ENCODE measurements at regions not wholly inside any gene's neighbourhood (a gene's known extent, or its start where the extent isn't known, plus 50 kb on each side); places are given as distances from the start of the nearest gene placed in this dataset.
"Not testable (repeated sequence)": the region's sequence is repeated elsewhere in the genome, so short reads cannot be mapped to it uniquely, and the experiment has no call there.

DNA sequence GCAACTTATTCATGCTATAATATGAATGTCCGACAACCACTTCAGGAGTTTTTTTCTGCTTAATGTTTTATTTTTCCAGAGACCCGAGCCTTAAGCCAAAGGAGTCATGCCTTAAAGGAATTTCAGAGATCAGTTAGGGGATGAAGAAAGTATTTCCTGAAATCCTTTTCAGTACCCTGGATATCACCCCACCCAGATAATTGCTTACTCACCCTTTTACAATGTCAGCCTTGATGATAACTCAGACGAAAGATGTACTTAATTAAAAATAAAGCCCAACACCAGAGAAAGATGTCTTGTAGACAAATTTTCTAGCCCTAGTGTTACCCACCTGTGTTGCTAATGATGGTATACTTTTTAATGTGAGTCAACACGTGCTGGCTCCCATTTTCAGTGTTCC, 124.1 kb downstream of the XCL2 start:
- DNase-seq, result no peak

DNA sequence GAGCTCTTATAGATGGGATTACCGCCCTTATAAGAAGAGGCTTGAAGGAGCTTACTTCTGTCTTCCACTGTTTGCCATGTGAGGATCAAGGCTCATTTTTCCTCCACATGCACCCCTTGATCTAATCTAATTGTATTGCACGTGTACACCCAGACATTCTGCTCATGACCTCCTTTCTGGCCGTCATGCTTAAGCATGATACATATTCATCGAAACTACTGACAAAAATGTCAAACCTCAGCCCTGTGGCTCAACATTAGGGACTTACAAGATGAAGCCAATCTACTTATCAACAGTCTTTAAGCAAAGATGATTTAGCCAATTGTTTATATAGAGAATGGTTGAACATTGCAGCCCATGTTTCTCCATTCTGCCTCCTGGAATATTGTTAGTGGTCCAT, 127.6 kb downstream of the XCL2 start:
- no peak for DNase-seq

DNA sequence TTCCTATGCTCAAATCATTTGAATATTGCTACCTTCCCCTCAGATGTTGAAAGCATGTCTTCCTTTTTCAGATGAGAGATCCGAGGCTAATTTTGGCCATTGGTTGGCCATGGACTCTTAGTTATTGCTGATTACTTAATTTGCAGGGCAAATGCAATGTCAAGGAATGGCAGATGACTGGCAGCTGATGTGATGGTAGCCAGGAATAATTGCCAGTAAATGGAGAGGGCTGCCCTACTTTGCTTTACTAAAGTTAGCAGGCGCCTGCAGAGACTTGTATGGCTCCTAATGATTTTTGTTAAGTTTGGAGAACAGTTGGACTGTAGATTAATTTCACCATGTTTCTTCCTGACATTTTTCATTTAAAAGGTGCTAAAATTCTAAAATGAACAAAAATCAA, 128.9 kb downstream of the XCL2 start:
- no peak for DNase-seq

DNA sequence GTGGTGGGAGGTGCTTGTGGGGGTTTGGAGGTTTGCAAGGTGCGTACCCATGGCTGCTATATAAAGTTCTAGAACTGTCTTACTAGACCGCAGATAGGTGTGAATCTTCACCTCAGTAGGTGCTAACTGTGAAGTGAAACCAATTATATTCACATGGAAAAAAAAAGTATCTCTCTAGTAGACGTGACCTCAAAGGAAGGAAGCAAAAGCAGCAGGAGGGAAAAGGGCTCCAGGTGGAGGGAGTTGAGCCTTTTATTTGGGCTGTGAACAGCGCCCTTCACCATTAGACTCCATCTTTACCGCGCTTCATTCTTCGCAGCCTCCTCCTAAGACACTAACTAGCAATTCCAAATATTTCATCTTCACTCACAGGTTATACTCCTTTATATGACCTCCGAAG, 129.8 kb downstream of the TBX19 start:
- DNase-seq, result no peak

DNA sequence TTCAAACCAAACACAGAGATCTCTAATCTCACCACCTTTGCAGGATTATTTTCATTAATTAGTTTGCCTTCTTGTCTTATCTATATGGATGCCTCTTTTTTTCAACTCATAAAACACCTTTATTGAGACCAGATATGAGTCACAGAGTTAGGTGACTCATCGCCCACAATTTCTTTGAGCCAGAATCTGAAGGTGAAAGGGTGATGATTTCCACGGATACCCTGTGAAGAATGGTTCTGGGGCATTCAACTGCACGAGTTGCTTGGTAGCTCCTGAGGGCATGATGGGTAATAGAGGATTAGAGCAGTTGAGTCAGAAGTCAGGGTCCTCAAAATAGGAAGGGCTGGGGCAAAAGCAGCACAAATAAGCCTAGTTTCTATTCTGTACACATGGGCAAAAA, 128.2 kb downstream of the TBX19 start:
- DNase-seq, result no peak

DNA sequence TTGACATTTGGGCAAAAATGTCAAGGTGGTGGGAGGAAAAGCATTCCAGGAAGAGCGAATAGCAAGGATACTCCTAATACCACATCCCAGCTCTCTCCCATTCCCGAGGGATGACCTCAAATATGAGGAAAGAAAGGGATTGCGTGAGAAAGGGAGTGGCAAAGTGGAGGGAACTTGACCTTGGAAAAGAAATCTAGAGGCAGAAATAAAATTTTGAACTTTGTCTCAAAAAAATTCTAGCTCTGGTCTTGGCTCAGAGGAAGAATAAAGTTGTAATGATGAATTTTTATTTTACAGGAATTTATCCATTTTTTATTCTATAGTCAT, 127.8 kb downstream of the TBX19 start:
- DNase-seq, result no peak

- DNase-seq, result no peak
Measured at GRCh38 chr1:168407832-168408538, 127.3 kb downstream of the TBX19 start.

- DNase-seq, result no peak
Measured at GRCh38 chr1:168405906-168406549, 125.4 kb downstream of the TBX19 start.

GRCh38 chr1:168403140-168403539, 122.5 kb downstream of the TBX19 start:
- DNase-seq, result no peak

DNA sequence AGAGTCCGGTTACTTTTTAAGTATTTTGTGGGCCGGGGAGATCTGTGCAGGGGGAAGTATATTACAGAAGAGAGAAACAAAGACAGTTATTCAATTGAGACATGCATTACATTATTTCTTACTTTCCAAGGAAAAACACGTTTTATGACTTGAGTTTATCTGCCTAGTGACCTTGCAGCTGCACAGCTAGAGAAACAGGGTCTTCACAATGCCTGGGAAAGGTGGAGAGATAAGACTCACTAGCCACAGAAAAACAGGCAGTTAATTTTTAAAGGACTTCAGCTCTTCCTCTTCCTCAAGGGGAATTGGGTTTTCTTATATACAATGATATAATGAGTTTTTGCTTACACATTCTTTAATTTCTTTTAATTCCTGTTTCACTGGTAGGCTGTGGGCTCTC, 121.8 kb downstream of the TBX19 start:
- not testable (repeated sequence) for DNase-seq

GRCh38 chr1:168401341-168401740, 120.7 kb downstream of the TBX19 start:
- DNase-seq, result no peak

DNA sequence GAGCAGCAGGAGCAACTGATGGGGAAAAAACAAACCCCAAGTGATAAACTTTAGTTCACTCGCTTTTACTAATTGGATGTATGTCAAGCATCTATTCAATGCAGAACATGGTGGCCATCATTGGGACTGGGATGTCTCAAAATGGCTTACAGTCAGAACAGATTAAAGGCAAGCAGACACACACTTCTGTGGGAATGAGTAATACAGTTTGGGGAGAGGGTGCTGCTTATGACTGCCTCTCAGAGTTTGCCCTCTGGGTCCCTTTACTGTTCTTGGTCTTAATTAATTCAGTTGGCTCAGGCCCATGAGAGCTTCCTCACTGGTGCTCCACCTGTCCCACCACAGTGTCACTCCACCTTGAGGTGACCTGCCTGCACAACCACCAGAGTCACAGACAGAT, 119.5 kb downstream of the TBX19 start:
- no peak for DNase-seq

- no peak for DNase-seq
Measured at GRCh38 chr1:168397806-168398205, 117.1 kb downstream of the TBX19 start.

GRCh38 chr1:168396940-168397684, 116.4 kb downstream of the TBX19 start:
- DNase-seq, result no peak

DNA sequence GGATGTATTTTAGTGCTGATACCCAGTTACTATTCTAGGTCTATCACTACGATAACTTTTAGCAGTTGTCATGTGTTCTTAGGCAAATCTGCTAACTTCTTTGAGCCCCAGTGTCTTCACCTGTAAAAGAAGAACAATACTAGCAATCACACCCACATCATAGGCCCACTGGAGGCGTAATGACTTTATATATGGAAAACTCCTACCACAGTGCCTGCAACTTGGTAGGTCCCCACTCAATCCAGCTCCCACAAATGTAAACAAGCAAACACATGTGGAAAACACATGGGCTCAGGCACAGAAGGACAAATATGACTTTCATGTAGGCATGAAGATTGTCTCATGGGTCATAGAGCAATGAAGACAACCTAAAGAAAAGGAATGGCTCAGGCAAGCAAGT, 115.8 kb downstream of the TBX19 start:
- no peak for DNase-seq

- no peak for DNase-seq
Measured at GRCh38 chr1:168394858-168395257, 114.2 kb downstream of the TBX19 start.

DNA sequence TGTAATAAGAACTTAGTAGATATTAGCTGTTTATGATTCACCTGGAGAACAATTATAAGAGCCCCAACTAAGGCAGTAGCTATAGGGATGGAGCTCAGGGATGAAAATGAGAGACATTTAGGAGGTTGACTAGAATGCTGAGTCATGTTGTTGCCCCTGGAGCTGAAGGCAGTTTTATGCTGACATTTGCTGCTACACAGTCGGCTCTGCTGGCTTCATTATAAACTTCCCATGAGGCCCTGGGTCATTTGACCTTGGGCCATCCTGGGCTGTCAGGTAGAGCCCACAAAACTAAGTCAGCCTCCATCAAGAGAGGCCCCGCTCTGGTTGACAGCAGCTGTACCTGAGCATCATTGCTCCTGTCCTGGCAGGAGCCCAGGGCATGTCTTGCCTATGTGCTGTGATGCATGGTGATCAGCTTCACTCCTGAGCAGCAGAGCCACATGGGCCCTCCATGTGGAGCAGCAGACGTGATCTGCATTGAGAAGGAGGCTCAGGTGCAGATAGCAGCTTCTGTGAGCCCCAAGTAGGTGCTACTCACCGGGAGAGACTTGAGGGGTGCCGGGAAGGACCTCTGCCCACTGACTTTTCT, 112.4 kb downstream of the TBX19 start:
- DNase-seq, result no peak

- no peak for DNase-seq
Measured at GRCh38 chr1:168391851-168392681, 111.4 kb downstream of the TBX19 start.

DNA sequence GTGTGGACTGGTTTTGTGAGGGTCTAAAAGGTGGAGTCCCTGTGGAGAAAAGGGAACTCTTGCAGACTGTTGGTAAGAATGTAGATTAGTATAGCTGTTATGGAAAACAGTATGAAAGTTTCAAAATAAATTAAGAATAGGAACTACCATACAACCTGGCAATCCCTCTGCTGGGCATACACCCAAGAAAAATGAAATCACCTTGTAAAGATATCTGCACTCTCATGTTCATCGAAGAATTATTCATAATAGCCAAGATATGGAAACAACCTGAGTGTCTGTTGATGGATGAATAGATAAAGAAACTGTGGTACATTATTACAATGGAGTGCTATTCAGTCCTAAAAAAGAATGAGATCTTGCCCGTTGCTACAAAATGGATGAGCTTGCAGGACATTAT, 109.6 kb downstream of the TBX19 start:
- no peak for DNase-seq

DNA sequence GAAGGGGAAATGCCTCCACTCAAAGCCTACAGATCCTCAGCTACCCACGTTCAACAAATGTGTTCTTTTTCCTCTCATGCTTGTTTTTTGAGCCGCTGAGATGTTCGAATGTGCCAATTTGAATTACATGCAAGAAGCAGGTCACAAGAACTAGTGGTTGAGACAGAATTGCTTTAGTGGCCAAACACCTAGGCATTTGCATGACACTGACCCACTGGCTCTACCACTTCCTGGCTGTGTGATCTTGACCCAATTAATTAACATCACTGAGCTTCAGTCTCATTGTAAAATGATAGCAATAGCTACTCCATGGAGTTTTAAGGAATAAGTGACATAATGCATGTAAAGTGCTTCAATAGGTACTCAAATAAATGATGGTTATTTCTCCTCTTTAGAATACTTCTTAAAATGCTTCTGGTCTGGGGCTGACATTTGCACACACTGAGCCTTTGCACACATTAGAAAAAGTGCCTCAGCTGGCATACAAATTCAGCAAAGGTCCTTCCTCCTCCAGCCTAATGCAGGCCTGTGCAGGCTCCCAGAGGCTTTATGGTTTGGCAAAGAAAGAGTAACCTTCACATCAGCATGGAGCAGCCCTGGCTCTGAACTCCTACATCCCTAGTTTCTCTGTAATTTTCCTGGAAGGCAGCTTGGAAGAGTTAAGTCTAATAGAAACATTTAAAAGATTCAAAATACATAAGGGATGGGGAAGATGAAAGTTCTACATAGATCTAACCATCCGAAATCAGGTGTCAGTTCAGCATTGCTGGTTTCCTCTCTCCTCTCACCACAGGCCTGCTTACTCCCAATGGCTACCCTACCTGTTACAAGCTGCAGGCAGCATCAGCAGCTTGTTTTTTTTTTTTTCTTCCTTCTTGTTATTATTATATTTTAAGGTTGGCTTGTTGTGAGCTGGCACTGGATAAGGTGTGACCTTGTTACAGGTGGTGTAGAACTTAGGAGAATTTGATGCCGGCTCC, 107.4 kb downstream of the TBX19 start:
- DNase-seq, result no peak

DNA sequence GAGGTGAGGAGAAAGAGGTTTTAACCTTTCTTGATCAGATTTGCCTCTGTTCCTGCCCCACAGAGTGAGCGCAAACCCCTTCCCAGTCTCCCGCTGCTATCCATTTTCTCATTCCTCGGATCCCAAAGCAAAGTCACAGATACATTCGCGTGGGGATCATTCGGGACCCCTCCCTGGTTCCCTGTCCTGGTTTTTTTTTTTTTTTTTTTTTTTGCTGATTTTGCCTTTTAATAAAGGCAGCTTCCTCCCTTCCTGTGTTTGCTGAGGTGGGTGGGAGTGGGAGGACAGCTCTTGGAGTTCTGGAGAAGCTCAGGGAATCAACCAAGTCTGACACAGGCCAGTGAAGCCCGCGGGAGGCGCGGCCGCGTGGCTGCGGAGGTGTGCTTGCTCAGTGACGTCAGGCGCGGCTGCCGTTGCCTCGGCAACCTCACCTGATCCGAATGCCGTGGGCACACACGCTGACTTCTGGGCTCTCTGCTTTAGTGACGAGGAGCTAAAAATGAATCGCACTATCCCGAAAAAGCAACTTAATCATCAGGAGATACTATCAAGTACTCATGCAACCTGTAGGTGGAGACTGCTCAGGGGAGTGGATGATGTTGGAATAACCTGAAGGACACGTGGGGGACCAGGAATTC, 106.4 kb downstream of the TBX19 start:
- DNase-seq, result peak; percentile 77
